Rectal smooth muscle tissue (tissue), 1 donor: ENCODE measurements at regions not wholly inside any gene's neighbourhood (a gene's known extent, or its start where the extent isn't known, plus 50 kb on each side); places are given as distances from the start of the nearest gene placed in this dataset.
"Not testable (repeated sequence)": the region's sequence is repeated elsewhere in the genome, so short reads cannot be mapped to it uniquely, and the experiment has no call there.

Experiments used
- H3K27ac ChIP-seq: one replicate; pipeline ENCODE4 v1.7.0; 2013; ENCODE audit warnings: low read depth, low read length, inconsistent platforms
- H3K27me3 ChIP-seq: one replicate; pipeline ENCODE4 v1.7.0; 2013; ENCODE audit warnings: low read length; ENCODE audit not compliant: control insufficient read depth, insufficient read depth
- H3K36me3 ChIP-seq: one replicate; pipeline ENCODE4 v1.7.0; 2013; ENCODE audit warnings: low read length; ENCODE audit not compliant: control insufficient read depth, insufficient read depth
- H3K4me1 ChIP-seq: one replicate; pipeline ENCODE4 v1.7.0; 2013; ENCODE audit warnings: low read length; ENCODE audit not compliant: control insufficient read depth, insufficient read depth
- H3K4me3 ChIP-seq: one replicate; pipeline ENCODE4 v1.7.0; 2013; ENCODE audit warnings: low read length
- H3K9ac ChIP-seq: one replicate; pipeline ENCODE4 v1.7.0; 2013; ENCODE audit warnings: low read length

GRCh38 chr10:133017203-133017601 lies 70.5 kb upstream of the ADGRA1 start:
- Histone ChIP-seq H3K27me3 (no peaks in the 10 kb centered on the region), H3K27ac (no peak overlapping the region), H3K4me1 (no peaks in the 10 kb centered on the region), H3K9ac (no peak overlapping the region), H3K36me3 (no peaks in the 10 kb centered on the region), H3K4me3 (no peak overlapping the region)

- Histone ChIP-seq H3K27me3 (no peaks in the 10 kb centered on the region), H3K36me3 (no peaks in the 10 kb centered on the region), H3K9ac (no peak overlapping the region), H3K4me1 (no peaks in the 10 kb centered on the region), H3K27ac (no peak overlapping the region), H3K4me3 (no peak overlapping the region)
Measured at GRCh38 chr10:133016493-133017202, 71.1 kb upstream of the ADGRA1 start.

DNA sequence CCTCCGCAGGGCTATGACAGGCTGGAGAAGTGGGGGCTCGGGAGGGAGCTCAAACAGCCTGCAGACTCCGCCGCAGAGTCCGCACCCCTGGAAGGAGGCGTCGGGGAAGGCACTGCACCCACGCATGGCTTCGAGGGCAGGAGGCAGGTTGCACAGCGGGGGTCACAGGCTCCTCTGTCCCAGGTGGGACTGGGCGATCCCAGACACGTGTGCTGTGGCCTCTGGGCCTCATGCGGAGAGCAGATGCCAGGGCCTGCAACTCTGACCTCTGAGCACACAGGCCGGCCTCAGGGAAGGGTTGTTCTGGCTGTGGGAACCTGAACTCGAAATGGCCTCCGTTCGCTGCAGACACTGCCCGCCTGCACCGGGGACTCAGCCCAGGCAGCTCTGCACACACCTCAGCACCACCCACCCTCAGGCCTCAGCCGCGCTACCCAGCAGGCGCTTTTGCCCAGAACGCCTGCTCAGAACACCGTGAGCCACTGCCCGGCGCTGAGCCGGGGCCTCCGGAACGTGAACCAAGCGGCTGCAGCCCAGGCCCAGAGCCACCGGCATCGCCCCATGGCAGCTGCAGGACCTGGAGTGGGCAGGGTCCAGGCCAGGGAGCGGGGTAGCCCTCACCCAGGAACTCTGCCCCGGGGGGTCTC lies 71.8 kb upstream of the ADGRA1 start:
- no peaks in the 10 kb centered on the region for H3K36me3 ChIP-seq

DNA sequence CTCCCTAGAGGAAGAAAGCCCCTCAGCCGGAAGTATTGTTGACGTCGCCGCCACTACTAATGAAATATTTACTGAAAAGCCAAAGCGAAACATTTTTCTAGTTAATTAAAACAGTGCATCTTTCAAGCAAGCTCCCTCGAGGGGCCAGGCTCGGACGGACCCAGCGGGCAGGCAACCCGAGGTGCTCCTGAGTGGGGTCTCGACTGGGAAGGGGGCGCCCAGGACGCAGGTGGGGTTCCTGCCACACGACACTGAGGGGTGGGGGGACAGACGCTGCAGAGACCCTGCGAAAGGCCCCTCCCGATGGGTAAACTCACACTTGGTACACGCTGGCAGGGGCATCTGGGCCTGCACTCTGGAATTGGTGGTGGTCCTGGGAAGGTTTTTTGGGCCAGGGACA lies 72.4 kb upstream of the ADGRA1 start:
- no peaks in the 10 kb centered on the region for H3K4me1 ChIP-seq
- no peak overlapping the region for H3K9ac ChIP-seq
- no peaks in the 10 kb centered on the region for H3K27me3 ChIP-seq
- no peak overlapping the region for H3K4me3 ChIP-seq
- no peak overlapping the region for H3K27ac ChIP-seq
- H3K36me3 ChIP-seq = no peaks in the 10 kb centered on the region

More for the DNA sequence above, 71.8 kb upstream of the ADGRA1 start:
- H3K9ac ChIP-seq = no peak overlapping the region
- H3K4me3 ChIP-seq = no peak overlapping the region
- no peak overlapping the region for H3K27ac ChIP-seq
- H3K27me3 ChIP-seq = no peaks in the 10 kb centered on the region
- H3K4me1 ChIP-seq = no peaks in the 10 kb centered on the region

GRCh38 chr10:133014416-133015210 lies 72.2 kb upstream of the CFAP46 start:
- H3K4me1 ChIP-seq = no peaks in the 10 kb centered on the region
- no peaks in the 10 kb centered on the region for H3K36me3 ChIP-seq
- no peak overlapping the region for H3K9ac ChIP-seq
- no peak overlapping the region for H3K4me3 ChIP-seq
- no peaks in the 10 kb centered on the region for H3K27me3 ChIP-seq
- no peak overlapping the region for H3K27ac ChIP-seq

GRCh38 chr10:133013463-133013862 lies 71.1 kb upstream of the CFAP46 start:
- Histone ChIP-seq H3K4me3 (no peak overlapping the region), H3K27ac (no peak overlapping the region), H3K36me3 (no peaks in the 10 kb centered on the region)

DNA sequence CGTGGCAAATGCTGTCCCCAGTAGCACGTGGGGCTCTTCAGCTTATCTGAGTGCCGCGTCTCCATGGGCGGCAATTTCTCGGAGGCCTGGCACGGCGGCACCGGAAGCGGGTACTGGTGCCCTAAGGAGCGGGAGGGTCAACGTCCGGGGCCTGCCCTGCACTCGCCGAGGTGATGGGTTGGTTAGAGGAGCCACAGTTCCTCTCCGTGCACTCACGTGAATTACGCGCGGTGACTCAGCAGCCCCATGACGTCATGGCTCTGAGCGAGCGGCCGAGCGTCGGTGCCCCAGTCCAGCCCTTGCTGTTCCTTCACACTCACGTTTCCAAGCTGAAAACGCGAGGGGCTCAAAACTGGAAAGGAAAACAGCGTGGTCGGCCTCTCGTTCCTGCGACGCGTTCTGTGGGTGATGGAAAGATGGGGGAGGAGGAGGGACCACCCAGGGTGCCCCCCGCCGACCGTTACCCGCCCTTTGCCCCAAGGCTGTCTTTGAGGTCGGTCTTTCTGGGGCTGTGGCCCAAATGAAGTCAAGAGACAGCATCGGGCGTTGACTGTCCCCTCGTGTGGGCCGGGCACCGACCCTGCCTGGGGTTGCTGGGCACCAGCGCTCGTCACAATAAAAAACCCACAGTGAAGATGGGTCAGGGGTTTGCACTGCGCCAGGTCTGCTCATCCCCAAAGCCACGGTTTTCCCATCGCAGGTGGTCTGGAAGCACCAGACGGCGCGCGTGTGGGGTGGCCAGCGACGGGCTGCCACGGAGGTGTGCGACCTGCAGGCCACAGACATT lies 70.4 kb upstream of the CFAP46 start:
- no peak overlapping the region for H3K9ac ChIP-seq
- H3K4me3 ChIP-seq = no peak overlapping the region
- H3K27ac ChIP-seq = no peak overlapping the region
- H3K27me3 ChIP-seq = no peaks in the 10 kb centered on the region
- no peaks in the 10 kb centered on the region for H3K4me1 ChIP-seq
- H3K36me3 ChIP-seq = no peaks in the 10 kb centered on the region

More at GRCh38 chr10:133013463-133013862, 71.1 kb upstream of the CFAP46 start:
- H3K27me3 ChIP-seq = no peaks in the 10 kb centered on the region
- no peaks in the 10 kb centered on the region for H3K4me1 ChIP-seq
- no peak overlapping the region for H3K9ac ChIP-seq

DNA sequence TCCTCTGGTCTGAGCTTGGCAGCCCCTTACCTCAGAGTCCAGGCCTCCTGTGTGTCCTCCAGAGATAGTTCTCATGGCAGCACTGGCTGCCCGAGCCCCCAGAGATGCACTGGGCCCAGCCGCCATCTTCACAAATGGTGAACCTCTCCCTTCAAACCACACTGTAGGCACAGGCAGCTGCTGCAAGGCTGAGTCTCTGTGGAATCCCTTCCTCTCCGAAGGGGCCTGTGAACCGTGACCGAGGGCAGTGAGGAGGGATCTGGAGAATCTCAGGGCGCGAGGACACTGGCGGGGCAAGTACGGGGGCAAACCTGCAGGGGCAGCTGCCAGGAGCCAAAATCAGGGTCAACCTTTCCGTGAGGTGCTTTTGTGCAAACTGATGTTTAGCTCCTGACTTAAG lies 69.5 kb upstream of the CFAP46 start:
- no peak overlapping the region for H3K9ac ChIP-seq
- H3K27me3 ChIP-seq = no peaks in the 10 kb centered on the region
- no peaks in the 10 kb centered on the region for H3K4me1 ChIP-seq
- no peak overlapping the region for H3K4me3 ChIP-seq
- H3K27ac ChIP-seq = no peak overlapping the region
- no peaks in the 10 kb centered on the region for H3K36me3 ChIP-seq

- not testable (repeated sequence) for H3K27me3 ChIP-seq, H3K27ac ChIP-seq, H3K4me1 ChIP-seq, H3K9ac ChIP-seq, H3K36me3 ChIP-seq, H3K4me3 ChIP-seq
Measured at GRCh38 chr10:133011393-133011792, 69.0 kb upstream of the CFAP46 start.

- H3K9ac ChIP-seq, H3K27ac ChIP-seq, H3K4me3 ChIP-seq, H3K27me3 ChIP-seq, H3K4me1 ChIP-seq, H3K36me3 ChIP-seq: not testable (repeated sequence)
Measured at GRCh38 chr10:133010843-133011179, 68.4 kb upstream of the CFAP46 start.

DNA sequence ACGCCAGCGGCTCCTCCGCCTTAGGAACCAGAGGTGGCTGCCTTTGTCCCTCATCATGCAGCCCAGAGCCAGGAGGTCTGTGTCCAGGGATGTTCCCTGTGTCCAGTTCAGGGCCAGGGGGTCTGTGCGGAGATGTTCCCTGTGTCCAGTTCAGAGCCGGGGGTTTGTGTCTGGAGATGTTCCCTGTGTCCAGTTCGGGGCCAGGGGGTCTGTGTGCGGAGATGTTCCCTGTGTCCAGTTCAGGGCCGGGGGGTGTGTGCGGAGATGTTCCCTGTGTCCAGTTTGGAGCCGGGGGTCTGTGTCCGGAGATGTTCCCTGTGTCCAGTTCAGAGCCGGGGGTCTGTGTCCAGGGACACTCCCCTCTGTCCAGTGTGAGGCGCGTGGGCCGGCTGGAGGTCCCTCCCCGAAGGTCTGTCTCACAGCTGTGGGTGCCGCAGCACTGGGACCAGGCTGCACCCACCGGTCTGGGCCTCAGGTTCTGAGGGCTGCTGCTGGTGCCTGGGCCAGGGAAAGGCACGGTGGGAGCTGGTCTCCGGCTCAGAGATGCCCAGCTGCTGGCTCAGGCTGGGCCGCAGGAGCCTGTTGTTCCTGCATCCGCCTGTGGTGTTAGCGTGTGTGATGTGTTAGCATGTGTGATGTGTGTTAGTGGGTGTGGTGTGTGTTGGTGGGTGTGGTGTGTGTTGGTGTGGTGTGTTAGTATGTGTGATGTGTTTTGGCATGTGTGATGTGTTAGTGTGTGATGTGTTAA lies 67.9 kb upstream of the CFAP46 start:
- Histone ChIP-seq H3K4me1 (no peaks in the 10 kb centered on the region), H3K9ac (no peak overlapping the region), H3K36me3 (no peaks in the 10 kb centered on the region), H3K27ac (no peak overlapping the region), H3K4me3 (no peak overlapping the region), H3K27me3 (no peaks in the 10 kb centered on the region)
